NCI-H524 (cell line): ENCODE measurements at regions not wholly inside any gene's neighbourhood (a gene's known extent, or its start where the extent isn't known, plus 50 kb on each side); places are given as distances from the start of the nearest gene placed in this dataset.

Experiments used
- DNase-seq, 2 experiments: peaks; one replicate each; lab custom pipeline; 2025; lab: John Stamatoyannopoulos, UW

DNA sequence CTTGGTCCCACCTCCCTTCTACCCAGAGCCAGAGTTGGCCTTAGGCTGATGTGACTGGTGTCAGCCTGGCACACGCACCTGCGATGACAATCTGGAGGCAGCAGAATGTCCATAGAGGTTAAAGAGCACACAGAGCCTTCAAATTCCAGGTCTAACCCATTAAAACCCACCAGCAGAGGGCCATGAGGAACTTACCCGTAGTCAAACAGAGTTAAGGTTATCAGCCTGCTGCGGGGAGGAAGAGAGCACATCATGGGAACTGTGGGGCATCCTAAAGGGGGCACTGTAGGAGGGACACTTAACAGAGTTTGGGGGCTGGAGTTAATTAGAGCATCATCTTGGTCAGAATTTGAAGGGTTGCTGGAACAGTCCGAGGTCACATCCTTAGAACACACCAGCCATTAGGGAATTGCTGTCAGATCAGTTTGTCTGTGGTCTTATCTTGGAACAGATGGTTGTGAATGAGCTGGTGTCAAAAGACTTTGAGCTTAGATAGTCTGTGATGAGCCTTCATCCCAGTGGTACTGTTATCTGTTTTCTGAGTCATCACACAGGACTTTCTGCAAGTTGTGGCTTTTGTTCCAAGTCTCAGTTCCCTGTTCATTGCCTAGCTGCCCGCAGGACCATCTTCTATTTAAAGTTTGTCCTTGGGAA, 248.6 kb downstream of the LOXHD1 start:
- peak in 1 of 2 experiments; percentile 28 for DNase-seq

DNA sequence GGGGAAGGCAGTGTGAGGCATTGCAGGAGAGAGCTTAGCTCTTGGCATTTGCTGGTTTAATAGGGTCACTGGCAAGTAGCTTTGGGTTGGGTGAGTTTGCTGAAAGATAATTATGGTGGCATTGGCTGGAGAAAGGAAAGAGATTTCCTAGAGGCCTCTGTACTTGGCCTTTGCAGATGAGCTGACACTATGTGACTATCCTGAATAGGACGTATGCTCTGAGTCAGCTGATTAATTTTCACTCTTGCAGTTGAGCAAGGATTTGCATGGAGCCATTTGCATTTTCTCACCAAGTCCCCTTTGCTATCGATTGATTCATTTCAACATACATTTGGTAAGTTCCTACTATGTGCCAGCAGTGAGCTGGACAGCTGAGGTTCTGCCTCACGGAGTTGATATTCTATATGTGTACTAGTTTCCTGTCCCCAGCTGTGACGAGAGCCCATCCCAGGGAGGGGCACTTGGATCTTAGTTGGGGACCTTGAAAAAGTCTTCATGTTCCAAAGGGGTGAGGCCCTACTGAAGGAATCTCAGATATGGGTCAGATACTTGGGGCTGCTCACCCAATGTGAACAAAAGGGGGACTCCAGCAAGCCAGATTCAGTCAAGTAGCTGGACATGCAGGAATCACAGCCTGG, 245.7 kb downstream of the LOXHD1 start:
- DNase-seq = no peak

DNA sequence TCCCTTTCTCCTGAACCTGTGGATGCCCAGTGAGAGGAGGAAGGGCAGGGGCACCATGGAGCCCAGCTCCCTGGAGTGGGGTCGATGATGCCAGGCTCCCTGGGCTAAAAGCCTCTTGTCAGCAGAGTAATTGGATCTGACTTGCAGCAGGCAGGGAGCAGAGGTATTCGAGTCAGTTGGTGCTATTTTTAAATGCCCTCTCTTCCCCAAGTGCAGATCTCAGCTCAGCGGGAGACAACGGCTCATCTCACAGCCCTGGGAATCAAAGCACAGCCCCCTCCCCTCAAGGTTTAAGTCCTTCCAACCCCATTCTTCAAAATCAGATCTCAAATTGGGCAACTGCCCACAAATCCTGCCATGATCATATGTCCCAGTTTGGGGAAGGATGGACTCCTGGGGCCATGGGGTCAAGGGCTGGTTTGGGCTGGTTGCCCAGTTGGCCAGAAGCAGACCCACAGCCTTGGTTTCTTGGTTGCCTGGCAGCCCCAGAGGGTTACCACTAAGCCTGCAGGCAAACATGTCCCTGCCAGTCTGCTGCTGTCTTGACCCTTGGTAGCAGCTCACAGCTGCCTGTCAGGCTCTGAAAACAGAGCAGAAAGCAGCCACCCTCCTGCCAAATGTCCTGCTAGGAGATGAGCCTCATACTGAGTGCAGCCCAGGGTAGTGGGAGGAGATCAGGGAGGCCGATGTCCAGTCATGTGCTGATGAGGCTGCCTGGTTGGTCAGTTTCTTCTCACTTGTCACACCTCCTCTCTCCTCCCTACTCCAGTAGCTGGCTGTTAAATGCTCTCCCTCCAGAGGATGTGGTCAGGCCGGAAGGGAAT, 244.9 kb downstream of the LOXHD1 start:
- DNase-seq = peak; percentile 61 to 71

DNA sequence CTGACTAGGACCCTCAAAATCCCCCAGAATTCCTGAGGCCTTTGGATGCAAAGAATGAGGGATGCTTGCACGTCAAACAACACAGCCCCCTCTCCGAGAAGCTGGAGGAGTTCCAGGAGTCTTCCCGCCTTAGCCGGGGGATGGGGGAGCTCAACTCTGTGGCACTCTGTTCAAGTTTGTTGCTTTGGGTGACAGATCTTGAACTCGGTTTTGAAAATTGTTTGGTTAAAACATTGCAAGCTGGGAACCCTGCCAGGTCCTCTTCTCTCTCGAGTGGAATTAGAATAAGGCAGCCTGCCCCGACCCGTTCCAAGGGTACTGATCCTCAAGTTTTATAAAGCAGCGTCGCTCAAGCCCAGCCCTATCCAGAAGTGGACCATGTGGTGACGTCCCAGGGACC, 244.1 kb downstream of the LOXHD1 start:
- DNase-seq = peak; percentile 54 to 80

DNA sequence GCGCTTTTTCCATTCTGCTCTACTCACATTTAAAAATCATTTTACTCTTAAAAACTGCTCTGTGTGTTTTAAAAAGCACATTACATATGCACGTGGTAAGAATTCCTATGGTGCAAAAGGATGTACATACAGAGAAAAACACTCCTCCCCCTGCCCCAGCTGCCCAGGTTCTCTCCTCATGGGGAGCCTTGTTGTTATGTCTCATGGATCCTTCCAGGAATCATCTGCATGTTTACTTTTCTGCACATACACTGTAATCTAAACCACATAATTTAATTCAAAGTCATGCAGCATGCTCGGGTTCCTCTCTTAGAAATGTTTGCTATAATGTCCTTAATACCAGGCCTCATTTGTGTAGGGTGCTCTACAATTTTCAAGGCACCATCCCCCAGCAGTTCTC, 243.3 kb downstream of the LOXHD1 start:
- no peak for DNase-seq

DNA sequence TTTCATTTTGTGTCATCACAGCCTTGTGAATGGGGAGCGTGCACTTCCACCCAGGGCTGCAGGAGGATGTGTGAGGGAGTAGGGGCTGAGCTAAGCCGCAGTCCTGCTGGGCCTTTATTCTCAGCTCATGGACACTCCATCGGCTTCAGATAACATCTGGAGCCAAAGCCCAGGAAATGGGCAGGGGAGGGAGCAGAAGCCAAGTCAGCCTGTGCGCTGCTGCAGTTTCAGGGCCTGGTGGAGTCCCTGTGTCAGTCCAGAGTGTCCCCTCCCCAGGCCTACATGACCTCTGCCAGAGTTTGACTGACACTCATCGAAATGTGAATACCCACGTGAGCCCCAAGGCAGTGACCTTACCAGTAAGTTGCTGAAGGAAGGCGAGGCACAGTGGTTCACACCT, 242.2 kb downstream of the LOXHD1 start:
- no peak for DNase-seq

DNA sequence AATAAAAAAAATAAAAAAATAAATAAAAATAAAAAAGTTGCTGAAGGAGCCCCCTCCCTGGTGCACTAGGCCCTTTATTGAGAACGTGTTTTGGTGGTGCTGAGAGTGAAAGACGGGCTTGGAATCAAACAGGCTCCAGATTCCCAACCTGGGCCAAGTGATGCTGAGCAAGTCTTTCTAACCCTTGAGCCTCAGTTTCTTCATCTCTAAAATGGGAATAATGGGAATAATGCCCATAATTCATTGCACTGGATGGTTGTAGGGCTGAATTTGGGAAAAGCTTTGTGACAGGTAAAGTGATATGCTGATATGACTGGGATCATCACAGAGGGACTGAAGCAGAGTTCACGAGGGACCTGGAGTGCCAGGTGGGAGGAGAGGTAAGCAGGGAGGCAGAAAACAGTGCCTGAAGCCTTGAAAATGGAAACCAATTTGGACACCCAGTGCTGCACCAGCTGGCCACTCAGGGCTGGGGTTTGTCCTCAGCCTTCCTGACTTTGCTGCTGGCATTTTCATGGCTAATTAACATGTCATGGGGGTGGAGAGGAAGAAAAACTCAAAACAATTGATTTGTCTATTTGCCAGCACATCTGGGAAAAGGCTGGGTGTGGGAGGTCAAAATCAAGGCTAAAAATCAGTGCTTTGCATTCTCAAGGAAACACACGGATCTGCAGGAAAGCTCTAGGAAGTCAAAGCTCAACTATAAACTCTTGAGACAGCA, 241.3 kb downstream of the LOXHD1 start:
- DNase-seq = no peak

DNA sequence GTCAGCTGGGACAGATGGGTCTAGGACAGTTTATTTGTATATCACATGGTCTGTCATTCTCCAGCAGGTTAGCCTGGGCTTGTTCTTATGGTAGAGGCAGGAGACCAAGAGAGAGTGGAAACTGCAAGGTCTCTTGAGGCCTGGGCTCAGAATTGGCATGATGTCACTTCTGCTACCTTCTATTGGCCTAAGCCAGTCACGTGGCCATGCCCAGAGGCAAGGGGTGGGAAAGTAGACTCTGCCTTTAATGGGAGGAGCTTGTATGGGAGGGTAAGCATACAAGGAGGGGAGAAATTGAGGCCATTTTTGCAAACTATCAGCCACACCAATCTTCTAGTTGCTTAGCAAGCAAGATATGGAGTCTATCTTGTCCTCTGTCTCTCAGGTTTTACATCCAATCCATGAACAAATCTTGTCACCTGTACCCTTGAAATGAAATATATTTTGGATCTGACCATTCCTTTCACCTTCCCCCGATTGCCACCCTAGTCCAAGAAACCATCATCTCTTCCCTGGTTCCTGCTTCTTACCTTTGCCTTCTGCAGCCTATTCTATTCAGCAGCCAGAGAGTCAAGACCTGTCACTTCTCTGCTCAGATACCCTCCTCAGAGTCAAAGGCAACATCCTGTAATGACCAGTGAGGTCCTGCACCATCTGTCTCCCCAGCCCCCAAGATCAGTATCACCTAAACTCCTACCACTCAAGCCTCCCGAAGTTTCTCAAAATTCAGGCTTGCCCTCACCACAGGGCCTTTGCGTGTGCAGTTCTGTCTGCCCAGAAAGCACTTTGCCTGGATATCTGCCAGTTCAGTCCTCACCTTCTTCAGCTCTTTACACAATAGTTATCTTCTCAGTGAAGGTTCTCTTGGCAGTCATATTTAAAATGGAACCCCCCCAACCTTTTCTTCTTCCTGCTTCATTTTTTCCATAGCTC, 240.0 kb downstream of the LOXHD1 start:
- no peak for DNase-seq

DNA sequence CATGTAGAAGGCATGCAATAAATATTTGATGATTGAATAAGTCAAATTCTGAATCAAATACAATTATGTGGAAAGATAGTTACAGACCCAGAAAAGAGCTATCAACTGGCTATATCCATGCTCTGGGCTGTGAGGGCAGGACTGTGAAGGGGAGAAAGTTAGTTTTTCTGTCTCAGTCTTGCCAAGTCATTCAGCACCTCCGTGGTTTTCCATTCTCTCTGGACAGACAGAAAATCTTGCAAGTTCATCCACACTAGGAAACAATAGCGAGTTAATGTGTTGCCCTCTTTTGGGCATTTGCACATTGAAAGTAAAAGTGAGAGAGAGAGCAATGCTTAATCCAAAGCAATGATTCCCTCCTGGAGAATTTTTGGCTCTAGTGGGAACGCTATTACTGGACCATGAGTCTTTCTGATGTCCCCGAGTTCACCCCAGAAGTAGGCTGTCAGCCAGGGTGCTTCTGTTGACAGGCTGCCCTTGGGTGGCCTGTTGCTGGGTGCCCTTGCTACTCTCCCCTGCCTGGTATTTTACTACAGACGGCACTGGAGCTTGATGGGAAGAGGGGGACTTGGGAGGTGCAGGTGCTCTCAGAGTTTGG, 238.3 kb downstream of the LOXHD1 start:
- no peak for DNase-seq

DNA sequence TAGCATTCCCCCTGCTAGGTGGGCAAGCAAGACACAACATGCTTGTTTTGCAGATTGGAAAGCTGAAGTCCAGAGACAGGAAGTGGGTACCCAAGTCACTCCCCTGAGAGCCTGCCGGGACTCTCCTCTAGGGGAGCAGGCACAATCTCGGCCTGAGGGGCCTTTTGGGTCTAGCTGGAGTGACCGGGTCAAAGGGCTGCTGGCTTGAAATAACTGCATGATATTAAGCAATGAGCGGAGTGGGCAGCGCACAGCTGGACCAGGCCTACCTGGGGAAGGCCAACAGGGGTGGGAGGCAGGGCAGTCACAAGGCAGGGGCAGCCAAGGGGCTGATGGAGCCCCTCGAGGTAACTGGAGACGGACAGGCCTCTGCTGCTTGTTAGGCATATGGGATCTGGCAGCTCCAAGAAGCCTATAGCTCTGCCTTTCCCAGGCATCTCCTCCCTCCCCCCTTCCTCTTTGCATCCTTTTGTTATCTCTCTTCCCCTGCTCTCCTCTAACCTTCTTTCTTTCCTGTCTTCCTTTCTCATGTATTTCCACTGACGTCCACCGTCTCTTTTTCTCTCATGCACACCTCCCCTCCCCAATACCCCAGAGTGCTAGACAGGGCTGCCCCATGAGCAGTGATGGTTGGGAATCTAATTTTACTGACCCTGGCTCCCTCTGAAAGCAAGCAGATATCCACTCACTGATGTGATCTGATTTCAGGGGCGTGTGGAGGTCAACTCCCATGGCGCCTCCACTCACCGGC, 237.5 kb downstream of the LOXHD1 start:
- DNase-seq = no peak

DNA sequence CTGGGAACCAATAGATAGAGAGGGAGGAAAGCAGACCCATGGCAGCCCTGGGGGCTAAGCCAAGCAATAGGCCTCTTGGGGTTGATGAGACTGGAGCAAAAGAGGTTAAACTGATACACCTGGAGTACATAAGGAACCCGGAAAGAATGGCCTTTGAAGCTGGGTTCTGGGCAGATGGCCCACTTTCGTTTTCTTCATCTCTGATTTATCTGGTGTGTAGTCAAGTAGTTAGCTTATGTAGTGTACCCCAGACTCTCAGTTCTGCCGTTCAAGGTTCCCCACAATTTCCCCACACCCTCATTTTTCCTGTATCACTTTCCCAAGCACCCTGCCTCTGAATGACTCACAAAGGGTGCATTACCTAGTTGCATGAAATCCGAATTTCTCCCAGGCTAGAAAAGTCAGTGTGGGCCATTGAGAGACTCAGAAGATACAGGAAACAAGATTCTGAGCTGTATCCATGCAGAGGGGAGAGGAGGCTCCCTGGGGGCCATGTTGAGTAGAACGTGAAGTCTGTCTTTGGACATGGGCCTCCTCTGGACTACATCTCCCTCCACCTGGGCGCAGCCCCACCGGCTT, 235.0 kb downstream of the LOXHD1 start:
- DNase-seq = no peak

DNA sequence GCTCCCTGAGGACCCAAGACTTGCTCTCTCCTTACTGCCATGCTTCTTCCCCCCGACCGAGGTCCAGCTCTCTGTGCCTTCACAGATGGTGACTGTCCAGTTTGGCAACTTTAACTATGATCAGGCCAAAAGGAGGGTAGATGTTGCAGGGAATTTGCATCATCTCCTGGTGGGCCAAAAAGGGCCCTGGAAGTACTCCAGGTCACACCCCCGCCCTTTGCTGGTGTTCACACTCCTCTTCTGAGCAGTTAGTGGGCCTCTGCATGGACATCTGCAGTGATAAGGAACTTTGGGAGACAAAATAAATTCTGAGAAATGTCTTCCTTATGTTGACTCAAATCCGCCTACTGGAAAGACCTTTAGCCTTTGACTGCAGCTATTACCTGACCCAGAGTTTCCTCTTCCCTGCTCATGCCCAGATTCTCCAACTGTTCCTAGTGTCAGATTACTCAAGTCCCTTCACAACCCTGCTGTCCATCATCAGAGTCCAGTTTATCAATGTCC, 234.4 kb downstream of the LOXHD1 start:
- no peak for DNase-seq

DNA sequence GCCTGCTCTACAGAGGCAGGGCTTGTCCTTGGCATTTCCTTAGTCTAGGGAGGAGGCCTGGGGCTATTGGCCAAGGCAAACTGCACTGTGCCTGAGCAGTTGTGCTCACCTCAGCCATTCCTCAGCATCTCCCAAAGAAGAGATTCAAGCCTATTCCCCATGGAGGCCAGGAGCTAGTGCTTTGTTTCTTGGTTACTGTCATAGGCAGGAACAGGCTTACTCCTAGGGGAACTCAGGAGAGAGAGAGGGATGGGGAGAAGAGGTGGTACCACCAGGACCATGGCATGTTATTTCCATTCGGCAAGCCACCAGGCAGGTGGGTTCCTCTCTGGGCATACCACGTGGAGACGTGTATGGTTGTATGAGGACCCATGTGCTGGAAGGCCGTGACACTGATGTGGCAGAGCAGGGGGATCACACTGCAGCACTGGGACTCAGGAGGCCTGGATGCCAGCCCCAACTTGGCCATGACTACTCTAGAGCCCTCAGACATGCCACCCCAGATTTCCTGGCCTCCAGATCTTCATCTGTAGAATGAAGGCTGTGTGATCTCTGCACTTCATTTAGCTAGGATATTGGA, 233.7 kb downstream of the LOXHD1 start:
- no peak for DNase-seq

DNA sequence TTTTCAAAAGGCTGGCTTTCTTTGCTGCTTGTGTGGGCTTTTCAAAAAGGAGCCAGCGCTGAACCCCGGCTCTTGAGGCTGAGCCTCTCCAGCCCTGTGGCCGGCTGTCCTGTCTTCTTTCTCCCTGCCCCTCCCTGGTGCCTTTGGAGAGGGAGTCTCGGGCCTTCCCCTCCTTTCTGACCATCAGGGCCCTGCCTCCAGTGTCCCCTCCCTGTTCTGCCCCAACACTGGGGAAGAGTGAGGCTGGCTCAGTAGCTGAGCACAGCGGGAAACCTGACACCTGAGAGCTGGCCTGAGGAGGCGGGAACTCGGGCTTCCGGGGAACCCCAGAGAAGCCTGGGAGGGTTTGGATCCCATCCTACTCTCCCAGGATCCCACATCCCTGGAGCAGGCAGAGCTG, 232.1 kb downstream of the LOXHD1 start:
- no peak for DNase-seq

DNA sequence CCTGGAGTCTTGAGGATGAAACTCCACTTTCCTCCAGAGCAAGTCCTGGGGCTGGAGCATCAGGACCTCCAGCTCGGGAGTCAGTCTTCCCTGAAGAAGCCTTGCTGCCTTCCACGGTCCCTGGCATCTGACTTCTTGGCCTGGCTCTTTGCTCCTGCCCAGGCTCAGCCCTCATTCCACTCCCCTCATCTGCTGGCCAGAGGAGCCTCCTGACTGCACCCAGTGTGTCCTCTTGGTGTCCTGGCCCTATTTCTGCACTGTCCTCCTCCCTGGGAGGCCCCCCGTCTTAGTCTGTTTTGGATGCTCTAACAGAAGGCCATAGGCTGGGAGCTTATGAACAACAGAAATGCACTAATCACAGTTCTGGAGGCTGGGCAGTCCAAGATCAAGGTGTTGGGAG, 231.5 kb downstream of the LOXHD1 start:
- DNase-seq = no peak

DNA sequence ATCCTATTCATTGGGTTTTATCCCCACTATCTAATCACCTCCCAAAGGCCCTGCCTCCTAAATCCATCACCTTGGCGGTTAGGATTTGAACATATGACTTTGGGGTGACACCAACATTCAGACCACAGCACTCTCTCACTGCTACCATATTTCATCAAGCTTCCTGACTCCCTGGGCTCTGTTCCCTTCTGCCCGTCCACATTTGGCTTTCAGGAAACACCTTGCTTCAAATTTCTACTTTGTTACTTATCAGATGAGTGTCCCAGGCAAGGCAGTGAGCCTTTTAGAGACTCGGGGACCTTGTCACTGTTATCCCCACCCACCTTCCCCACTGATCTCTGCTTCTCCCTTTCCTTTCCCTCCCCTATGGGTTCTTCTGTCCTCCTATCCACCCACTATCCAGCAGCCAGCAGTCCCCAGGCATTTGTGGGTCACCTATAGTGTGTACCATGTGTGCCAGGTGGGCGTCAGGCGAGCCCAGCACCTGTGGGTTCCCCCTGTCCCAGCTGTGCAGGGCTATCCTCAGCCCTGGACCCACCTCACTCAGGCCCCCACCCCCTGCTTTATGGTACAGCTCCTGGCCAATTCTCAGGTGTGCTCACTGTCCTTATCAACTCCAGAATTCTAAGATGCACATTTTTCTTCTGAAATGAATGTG, 230.9 kb downstream of the LOXHD1 start:
- DNase-seq = no peak

DNA sequence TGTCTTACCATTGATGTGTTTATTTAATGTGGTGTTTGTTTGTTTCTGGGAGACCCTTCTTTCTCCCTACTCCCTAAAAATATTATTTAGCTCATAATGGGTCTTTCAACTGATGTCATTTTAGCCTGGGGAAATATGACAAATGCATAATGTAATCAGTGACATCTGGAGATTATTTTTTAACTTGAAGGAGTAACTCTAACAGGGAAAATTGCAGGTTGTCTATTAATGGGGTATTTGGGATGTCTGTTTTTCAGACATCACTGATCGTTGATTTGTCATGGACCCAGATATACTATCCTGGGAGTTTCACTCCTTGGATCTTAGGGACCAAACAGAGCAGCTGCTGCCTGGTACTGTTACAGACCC, 230.4 kb downstream of the LOXHD1 start:
- peak in 1 of 2 experiments; percentile 10 for DNase-seq
